ENCODE measurements at regions not wholly inside any gene's neighbourhood (a gene's known extent, or its start where the extent isn't known, plus 50 kb on each side); places are given as distances from the start of the nearest gene placed in this dataset.

GRCh38 chr9:16986556-16986955 lies 116.1 kb upstream of the BNC2 start:
- TF ChIP-seq, protein P1, sequence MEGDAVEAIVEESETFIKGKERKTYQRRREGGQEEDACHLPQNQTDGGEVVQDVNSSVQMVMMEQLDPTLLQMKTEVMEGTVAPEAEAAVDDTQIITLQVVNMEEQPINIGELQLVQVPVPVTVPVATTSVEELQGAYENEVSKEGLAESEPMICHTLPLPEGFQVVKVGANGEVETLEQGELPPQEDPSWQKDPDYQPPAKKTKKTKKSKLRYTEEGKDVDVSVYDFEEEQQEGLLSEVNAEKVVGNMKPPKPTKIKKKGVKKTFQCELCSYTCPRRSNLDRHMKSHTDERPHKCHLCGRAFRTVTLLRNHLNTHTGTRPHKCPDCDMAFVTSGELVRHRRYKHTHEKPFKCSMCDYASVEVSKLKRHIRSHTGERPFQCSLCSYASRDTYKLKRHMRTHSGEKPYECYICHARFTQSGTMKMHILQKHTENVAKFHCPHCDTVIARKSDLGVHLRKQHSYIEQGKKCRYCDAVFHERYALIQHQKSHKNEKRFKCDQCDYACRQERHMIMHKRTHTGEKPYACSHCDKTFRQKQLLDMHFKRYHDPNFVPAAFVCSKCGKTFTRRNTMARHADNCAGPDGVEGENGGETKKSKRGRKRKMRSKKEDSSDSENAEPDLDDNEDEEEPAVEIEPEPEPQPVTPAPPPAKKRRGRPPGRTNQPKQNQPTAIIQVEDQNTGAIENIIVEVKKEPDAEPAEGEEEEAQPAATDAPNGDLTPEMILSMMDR (IDR thresholded peaks at IDR 0.05; ENCODE audit: insufficient read depth, missing control alignments), result no peak
- no peak for FAIRE-seq
- DNase-seq (ENCODE audit: insufficient read length, low spot score), result no peak

GRCh38 chr9:16985559-16986348 lies 115.3 kb upstream of the BNC2 start:
- FAIRE-seq (no peak), DNase-seq (ENCODE audit: insufficient read length, low spot score) (no peak)
- TF ChIP-seq, protein P1 (IDR thresholded peaks at IDR 0.05; ENCODE audit: insufficient read depth, missing control alignments), result no peak

DNA sequence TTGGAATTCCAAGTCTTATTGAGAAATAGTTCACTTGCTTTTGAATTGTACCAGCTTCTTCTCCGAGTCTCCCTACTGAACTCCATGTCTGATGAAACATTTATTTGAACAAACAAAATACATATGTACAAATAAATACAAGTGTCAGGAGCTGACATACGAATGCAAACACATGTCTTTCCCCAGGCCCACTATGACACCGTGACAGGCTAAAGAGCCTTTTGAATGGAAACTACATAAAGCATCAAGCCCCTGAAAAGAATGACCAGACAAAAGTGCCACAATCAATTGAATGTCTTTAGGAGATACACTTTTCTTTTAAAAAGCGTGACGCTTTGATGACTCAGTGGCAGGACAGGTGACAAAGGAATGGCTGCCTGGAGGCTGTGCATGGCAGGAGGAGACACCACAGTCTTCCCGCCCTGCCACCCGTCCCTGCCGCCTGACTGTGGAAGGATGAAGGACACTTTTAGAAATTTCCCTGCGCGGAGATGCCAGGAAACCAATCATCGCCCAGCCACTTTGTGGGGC lies 112.4 kb upstream of the BNC2 start:
- TF ChIP-seq, protein P1 (IDR thresholded peaks at IDR 0.05; ENCODE audit: insufficient read depth, missing control alignments), result no peak
- DNase-seq (ENCODE audit: insufficient read length, low spot score) (no peak), FAIRE-seq (no peak)

- no peak for FAIRE-seq
- TF ChIP-seq, protein P1 (IDR thresholded peaks at IDR 0.05; ENCODE audit: insufficient read depth, missing control alignments), result no peak
- DNase-seq (ENCODE audit: insufficient read length, low spot score), result no peak
Observed at GRCh38 chr9:16976427-16976826, 106.0 kb upstream of the BNC2 start.

- DNase-seq (ENCODE audit: insufficient read length, low spot score) (no peak), FAIRE-seq (no peak)
- TF ChIP-seq, protein P1 (IDR thresholded peaks at IDR 0.05; ENCODE audit: insufficient read depth, missing control alignments), result no peak
Observed at GRCh38 chr9:16974436-16974835, 104.0 kb upstream of the BNC2 start.

DNA sequence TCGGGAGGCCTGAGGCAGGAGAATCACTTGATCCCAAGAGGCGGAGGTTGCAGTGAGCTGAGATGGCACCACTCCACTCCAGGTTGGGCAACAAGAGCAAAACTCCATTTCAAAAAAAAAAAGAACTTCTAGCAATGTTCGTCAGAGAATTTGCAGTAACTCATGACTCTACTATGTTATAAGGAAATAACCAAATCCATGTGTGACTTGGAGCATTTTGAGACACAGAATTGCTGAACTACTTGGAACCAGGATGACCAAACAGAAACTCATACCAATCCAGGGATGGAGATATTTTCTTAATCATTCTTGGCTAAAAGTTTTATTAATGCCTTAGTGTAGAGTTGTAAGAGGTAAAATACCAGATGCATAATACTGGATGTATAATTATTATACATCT lies 99.9 kb upstream of the BNC2 start:
- DNase-seq (ENCODE audit: insufficient read length, low spot score), result no peak
- FAIRE-seq, result no peak
- TF ChIP-seq, protein P1 (IDR thresholded peaks at IDR 0.05; ENCODE audit: insufficient read depth, missing control alignments), result no peak

DNA sequence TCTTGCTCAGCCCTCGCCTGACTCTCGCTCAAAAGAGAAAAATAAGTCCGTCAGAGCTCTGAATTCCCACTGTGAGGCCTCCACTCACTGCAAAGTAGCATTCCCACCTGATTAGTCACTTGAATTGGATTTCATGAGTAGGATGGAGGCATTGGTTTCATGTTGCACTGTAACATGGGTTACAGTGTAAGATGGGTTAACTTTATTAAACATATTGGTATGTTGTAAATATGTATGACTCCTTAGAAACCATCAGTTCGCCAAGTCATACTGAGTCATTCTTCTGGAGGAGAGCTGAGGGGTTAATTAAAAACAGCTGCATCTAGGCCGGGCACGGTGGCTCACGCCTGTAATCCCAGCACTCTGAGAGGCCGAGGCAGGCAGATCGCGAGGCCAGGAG lies 93.8 kb upstream of the BNC2 start:
- FAIRE-seq (no peak), DNase-seq (ENCODE audit: insufficient read length, low spot score) (no peak)
- TF ChIP-seq, protein P1 (IDR thresholded peaks at IDR 0.05; ENCODE audit: insufficient read depth, missing control alignments), result no peak
